ENCODE measurements at regions not wholly inside any gene's neighbourhood (a gene's known extent, or its start where the extent isn't known, plus 50 kb on each side); places are given as distances from the start of the nearest gene placed in this dataset.
"Not testable (repeated sequence)": the region's sequence is repeated elsewhere in the genome, so short reads cannot be mapped to it uniquely, and the experiment has no call there.

DNA sequence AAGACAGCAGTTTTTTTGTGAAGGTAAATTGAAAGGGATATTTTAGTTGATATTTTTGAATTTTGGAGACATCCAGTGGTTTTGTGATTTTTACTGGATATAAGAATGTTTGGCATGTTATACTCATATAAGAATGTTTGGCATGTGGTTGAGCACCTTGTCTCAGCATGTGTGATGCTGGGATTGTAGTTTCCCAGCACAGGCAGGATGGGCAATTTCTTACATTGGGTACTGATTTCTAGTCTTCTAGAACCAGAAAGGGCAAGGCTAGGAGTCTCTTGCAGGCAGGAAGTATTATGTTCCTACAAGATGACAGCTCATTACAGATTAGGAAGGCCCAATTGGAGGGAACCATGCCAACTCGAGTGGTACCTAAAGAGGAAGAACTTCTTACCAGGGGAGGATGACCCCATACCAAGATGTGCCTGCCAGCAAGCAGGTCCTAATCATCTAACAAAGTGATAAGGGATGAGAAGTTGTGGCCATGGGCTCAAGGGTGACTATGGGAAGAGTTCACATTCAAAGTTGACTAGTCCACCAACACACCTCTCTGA is 377.8 kb downstream of the UTRN start:
- DNase-seq, result no peak

DNA sequence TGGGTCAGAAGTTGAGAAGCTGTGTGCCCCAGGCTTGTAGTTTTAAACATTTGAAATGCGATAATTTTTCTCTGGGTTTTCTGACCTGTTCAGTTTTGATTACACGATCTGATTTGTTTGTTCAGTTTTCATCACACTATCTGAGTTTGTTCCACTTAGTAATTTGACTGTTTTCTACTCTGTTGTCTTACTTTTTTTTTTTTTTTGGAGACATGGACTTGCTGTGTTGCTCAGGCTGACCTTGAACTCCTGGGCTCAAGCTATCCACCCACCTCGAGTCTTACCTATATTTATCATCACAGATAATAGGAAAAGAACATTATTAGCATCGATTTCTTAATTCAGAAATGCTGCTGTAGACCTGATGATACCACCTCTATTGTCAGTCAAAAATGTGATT is 379.1 kb downstream of the UTRN start:
- DNase-seq, result no peak

DNA sequence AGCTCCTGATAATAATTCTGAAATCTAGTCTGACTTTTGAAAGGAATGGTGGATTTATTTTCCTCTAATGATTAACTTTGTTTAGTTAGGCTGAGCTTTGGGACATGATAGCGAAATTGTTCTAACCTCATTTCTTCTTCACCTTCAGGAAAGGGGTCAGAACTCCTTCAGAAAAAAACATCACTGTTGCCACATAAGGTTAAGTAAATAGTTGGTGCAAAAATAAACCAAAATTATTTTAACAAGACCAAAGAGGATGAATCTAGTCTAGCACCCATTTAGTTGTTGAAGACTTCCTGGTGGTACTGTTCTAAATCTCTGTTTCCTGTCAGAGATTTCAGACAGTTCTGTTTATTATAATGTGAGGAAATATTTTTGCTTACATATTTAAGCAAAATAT is 379.8 kb downstream of the UTRN start:
- no peak for DNase-seq

- no peak for DNase-seq
Measured at GRCh38 chr6:144665932-144666450, 380.9 kb downstream of the UTRN start.

DNA sequence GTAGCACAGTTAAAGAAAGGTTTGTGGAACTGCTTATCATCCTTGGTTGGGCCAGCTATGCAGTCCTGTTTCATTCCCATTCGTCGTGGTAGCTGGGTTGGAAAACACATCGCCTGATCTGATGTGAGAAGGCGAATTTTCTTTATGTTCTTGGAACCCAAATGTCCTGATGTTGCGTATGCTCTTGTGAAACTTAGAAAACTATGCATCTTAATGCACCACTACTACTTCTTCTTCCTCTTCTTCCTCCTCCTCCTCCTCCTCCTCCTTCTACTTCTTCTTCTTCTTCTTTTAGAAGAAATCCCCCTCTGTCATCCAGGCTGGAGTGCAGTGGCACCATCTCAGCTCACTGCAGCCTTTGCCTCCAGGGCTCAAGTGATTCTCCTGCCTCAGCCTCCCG is 381.6 kb downstream of the UTRN start:
- no peak for DNase-seq

DNA sequence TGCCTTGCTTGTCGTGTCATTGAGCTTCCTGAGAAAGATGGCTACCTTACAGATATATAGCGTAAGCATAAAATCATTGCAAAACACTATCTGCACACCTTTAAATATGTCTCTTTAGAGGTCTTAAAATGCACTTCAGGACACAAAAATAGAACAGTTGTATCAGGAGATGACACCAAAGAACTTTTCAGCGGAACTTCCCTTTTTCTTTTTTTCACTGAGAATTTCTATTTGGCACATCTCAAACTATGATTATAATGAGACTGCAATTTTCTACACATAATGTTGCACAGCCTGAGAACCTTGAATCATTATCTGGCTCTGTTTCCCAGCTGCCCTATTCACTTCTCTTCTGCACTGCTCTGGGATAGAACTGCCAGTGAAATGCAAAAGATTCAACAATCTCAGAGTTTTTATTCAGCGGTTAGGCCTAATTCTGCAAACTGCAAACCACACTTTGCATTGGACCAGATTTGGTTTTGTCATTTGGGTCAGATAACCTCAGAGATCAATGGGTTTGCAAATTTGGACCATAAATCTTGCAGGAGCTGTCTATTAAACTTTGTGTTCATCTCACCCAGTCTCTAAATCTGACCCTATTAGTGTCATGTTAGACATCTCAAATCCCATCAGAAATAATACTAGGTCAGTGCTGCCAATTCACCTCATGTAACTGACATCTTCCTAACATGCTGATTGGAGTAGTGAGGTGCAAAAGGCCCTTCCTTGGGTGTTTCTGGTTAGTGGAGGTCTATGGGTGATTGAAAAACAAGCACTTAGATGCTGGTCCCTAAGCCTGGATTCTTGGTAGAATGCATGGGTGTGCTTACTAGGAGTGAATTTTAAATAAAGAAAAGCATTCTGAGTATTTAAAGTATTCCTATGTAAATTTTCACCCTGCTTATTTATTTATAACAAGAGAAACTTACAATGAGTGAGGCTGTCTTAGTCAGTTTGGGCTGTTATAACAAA is 382.7 kb downstream of the UTRN start:
- DNase-seq, result no peak

DNA sequence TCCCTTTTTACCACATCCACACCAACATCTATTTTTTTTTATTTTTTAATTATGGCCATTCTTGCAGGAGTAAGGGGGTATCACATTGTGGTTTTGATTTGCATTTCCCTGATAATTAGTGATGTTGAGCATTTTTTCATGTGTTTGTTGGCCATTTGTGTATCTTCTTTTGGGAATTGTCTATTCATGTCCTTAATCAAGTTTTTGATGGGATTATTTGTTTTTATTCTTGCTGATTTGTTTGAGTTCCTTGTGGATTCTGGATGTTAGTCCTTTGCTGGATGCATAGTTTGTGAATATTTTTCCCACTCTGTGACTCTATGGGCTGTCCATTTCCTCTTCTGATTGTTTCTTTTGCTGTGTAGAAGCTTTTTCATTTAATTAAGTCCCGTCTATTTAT is 385.1 kb downstream of the UTRN start:
- DNase-seq, result not testable (repeated sequence)

DNA sequence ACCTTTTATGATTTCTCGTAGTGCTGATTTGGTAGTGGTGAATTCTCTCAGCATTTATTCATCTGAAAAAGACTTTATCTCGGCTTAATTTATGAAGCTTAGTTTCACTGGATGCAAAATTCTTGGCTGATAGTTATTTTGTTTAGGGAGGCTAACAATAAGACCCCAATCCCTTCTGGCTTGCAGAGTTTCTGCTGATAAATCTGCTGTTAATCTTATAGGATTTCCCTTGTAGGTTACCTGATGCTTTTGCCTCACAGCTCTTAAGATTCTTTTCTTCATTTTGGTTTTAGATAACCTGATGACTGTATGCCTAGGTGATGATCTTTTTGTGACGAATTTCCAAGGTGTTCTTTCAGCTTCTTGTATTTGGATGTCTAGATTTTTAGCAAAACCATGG is 388.7 kb downstream of the UTRN start:
- no peak for DNase-seq

GRCh38 chr6:144675231-144675861 is 390.2 kb downstream of the UTRN start:
- peak; percentile 8 to 15 for DNase-seq

- not testable (repeated sequence) for DNase-seq
Measured at GRCh38 chr6:144676310-144676709, 391.2 kb downstream of the UTRN start.

GRCh38 chr6:144677263-144677662 is 392.1 kb downstream of the UTRN start:
- DNase-seq, result not testable (repeated sequence)

GRCh38 chr6:144678844-144679243 is 393.7 kb downstream of the UTRN start:
- DNase-seq, result no peak

DNA sequence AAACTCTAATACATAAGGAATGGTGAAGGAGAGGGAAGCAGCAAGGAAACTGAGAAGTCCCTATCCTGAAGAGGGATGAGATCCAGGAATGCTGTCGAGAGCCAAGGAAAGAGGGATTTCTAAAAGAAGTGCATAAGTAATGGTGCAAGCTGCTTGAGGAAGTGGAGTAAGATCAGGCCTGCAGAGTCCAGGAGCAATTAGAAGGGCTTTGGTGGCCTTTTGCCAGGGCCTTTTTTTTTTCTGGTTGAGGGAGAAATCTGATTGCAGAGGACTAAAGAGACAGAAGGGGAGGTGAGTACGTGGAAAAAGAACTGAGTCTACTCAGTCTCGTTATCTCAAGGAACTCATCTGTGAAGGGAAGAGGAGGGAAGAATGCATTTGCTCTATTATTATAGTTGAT is 396.2 kb downstream of the UTRN start:
- no peak for DNase-seq

- no peak for DNase-seq
Measured at GRCh38 chr6:144683216-144684070, 398.3 kb downstream of the UTRN start.

DNA sequence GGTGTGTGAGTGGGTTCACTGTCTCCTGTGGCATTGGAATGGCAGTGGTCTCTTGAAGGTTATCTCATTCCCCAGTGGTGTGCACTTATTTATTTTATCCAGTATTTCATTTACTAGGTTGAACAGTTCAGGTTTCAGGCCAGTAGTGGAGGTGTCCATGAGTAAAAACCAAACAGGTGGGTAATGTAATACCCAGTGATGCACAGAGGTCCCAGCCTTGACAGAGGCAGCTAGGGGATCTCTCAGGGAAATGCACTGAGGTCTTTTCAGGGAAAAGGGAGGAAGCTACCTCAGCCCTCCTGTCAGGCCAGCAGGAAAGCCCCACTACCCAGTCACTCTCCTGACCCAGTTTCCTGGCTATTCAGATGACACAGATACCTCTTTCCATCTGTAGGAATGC is 403.6 kb downstream of the UTRN start:
- DNase-seq, result no peak

DNA sequence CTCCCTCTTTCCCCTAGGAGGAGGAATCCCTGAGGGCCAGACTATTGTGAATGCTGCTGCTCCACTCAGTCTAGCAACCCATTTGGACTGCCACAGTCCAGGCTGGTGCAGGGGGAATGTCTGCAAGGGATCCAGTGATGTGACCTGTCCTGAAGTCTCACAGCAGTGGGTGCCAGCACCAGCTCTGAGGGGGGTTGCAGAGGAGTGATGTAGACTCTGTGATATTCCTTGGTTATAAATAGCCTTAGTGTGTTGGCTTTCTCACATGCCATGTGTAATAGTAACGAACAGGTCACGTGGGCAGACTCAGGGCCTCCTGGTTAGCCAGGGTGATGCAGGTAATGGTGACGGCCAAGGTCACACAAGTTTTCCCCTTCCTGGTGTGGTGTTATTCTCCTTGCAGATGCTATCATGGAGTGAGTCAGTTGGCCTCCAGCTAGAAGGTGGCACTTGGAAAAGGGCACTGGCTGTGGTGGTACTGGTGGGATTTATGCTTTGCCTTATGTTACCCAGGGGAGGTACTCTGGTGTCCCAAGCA is 404.4 kb downstream of the UTRN start:
- DNase-seq, result no peak

DNA sequence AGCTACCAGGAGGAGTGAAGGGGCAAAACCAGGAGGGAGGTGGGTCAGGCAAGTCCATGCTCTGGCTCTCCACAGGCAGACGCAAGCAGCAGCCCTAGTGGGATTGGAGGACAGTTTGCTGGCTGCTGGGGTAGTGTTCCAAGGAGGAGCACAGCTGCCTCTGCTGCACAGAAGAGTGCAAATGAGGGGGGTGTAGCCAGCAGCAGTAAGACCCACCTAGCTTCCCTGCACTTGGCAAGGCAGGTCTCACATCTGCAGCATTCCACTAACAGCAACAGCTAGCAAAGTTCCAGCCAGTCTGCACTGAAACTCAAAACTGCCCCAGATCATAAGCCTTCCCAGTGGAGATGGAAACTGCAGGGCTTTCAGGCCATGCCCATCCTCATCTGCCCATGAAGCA is 405.0 kb downstream of the UTRN start:
- DNase-seq, result no peak

DNA sequence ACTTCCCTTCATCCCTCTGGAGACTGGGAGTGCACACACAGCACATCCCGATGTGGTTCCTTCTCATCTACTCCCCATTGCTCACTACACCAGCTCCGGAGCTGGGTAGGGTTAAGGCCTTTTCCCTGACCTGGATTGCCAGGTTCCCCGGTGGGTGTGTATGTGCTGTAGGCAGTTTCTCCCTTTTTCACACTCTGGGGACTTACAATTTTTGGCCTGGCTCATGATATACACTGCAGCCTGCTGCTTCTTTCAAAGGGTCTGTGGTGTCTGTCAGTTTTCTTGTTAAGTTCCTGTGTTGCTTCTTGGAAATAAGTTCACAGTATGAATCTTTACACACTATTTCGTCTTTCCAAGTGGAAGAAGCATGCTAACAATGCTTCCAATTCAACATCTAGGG is 405.5 kb downstream of the UTRN start:
- DNase-seq, result no peak

- not testable (repeated sequence) for DNase-seq
Measured at GRCh38 chr6:144692050-144692449, 406.9 kb downstream of the UTRN start.

DNA sequence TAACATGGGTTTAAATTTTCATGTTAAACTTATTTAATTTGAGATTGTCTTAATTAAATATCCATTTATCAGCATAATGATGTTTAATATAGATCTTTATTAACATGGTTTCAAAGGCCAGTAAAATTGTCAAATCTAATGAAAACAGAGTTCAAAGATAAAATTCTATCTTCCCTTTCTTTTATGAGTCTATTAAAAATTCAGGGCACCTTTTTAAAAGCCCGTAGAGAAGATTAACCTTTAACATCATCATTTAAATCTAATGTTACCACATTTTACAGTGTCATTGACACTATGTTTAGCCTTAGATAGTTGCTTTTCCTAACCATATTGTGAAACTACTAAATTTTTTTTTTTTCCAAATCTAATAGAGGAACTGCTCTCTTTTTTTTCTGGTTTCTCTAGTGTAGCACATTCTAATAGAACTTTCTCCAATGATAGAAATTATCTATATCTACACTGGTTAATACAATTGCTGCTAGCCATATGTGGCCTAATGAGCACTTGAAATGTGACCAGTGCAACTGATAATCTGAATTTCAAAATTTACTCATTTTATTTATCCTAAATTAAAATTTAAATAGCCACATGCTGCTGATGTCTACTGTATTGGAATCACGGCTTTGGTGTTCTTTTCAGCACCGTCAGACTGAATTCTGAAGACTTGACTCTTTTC is 410.9 kb downstream of the UTRN start:
- DNase-seq, result no peak

- no peak for DNase-seq
Measured at GRCh38 chr6:144696610-144697368, 411.7 kb downstream of the UTRN start.
